Thoracic aorta (tissue), 2 donors: ENCODE measurements at regions not wholly inside any gene's neighbourhood (a gene's known extent, or its start where the extent isn't known, plus 50 kb on each side); places are given as distances from the start of the nearest gene placed in this dataset.

Experiments used
- ATAC-seq: fragments of 150-250 bp; one replicate; pipeline ENCODE4 v1.8.0; 2017; ENCODE audit warnings: low read depth; ENCODE audit not compliant: insufficient number of reproducible peaks, low FRiP score
- DNase-seq: peaks from one replicate; pipeline ENCODE4 v3.0.0-alpha.2; 2020; ENCODE audit warnings: low spot score
- H3K27ac ChIP-seq, 2 donors: fragments of 200-600 bp; sonication (generic); 1 replicate in 1 of 2; 2 replicates in 1 of 2; pipeline ENCODE4 v1.5.1; 2016; ENCODE audit warnings: mild to moderate bottlenecking in 2 of 2, moderate library complexity in 2 of 2
- H3K27me3 ChIP-seq: fragments of 200-600 bp; sonication (generic); replicated peaks from 2 replicates; pipeline ENCODE4 v1.6.0; 2016; ENCODE audit warnings: mild to moderate bottlenecking; ENCODE audit not compliant: insufficient read depth
- H3K36me3 ChIP-seq: fragments of 200-600 bp; sonication (generic); one replicate; pipeline ENCODE4 v1.5.1; 2016
- H3K4me1 ChIP-seq, 2 donors: fragments of 200-600 bp; sonication (generic); 1 replicate in 1 of 2; 2 replicates in 1 of 2; pipeline versions ENCODE4 v1.5.1 to v1.6.0; 2016; ENCODE audit warnings: low read depth in 2 of 2, mild to moderate bottlenecking in 1 of 2; ENCODE audit not compliant: control insufficient read depth in 1 of 2
- H3K4me3 ChIP-seq: fragments of 200-600 bp; sonication (generic); 2 replicates; pipeline ENCODE4 v1.5.1; 2016; ENCODE audit warnings: mild to moderate bottlenecking
- H3K9me3 ChIP-seq: fragments of 200-600 bp; sonication (generic); 2 replicates; pipeline ENCODE4 v1.5.1; 2016
- CTCF ChIP-seq: fragments of 200-600 bp; sonication (generic); IDR thresholded peaks from one replicate; pipeline ENCODE4 v1.5.1; 2019; ENCODE audit warnings: antibody characterized with exemption

GRCh38 chr18:30763902-30764350 is 278.6 kb downstream of the DSC3 start:
- H3K4me1 ChIP-seq = no peaks in the 10 kb centered on the region
- TF ChIP-seq CTCF = no peak
- H3K9me3 ChIP-seq = no peaks in the 10 kb centered on the region
- DNase-seq = no peak
- H3K27ac ChIP-seq = no peak overlapping the region
- no peak overlapping the region for H3K4me3 ChIP-seq
- no peaks in the 10 kb centered on the region for H3K27me3 ChIP-seq
- ATAC-seq = no peak
- no peaks in the 10 kb centered on the region for H3K36me3 ChIP-seq

- Histone ChIP-seq H3K4me1 (no peaks in the 10 kb centered on the region), H3K27me3 (no peaks in the 10 kb centered on the region), H3K27ac (no peak overlapping the region), H3K36me3 (no peaks in the 10 kb centered on the region), H3K9me3 (no peaks in the 10 kb centered on the region), H3K4me3 (no peak overlapping the region)
- no peak for DNase-seq
- ATAC-seq = no peak
- no peak for TF ChIP-seq CTCF
Observed at GRCh38 chr18:30754846-30755245, 287.7 kb downstream of the DSC3 start.

- DNase-seq (no peak), ATAC-seq (no peak)
- Histone ChIP-seq H3K4me3 (no peak overlapping the region), H3K4me1 (no peaks in the 10 kb centered on the region), H3K27ac (no peak overlapping the region), H3K27me3 (no peaks in the 10 kb centered on the region), H3K9me3 (no peaks in the 10 kb centered on the region), H3K36me3 (no peaks in the 10 kb centered on the region)
- no peak for TF ChIP-seq CTCF
Observed at GRCh38 chr18:30748541-30748940, 294.0 kb downstream of the DSC3 start.

GRCh38 chr18:30746224-30746623 is 296.3 kb downstream of the DSC3 start:
- no peaks in the 10 kb centered on the region for H3K36me3 ChIP-seq
- ATAC-seq (no peak), DNase-seq (no peak)
- no peak for TF ChIP-seq CTCF
- H3K9me3 ChIP-seq = no peaks in the 10 kb centered on the region
- H3K4me3 ChIP-seq = no peak overlapping the region
- H3K4me1 ChIP-seq = no peaks in the 10 kb centered on the region
- H3K27ac ChIP-seq = no peak overlapping the region
- H3K27me3 ChIP-seq = no peaks in the 10 kb centered on the region

GRCh38 chr18:30743033-30743432 is 299.5 kb downstream of the DSC3 start:
- no peaks in the 10 kb centered on the region for H3K9me3 ChIP-seq
- no peak for TF ChIP-seq CTCF
- no peaks in the 10 kb centered on the region for H3K36me3 ChIP-seq
- no peaks in the 10 kb centered on the region for H3K27me3 ChIP-seq
- H3K27ac ChIP-seq = no peak overlapping the region
- H3K4me3 ChIP-seq = no peak overlapping the region
- DNase-seq (no peak), ATAC-seq (no peak)
- no peaks in the 10 kb centered on the region for H3K4me1 ChIP-seq
